Gastroesophageal sphincter (tissue), 3 donors: ENCODE measurements at regions not wholly inside any gene's neighbourhood (a gene's known extent, or its start where the extent isn't known, plus 50 kb on each side); places are given as distances from the start of the nearest gene placed in this dataset.

ENCODE experiments used
- CTCF ChIP-seq, 4 experiments: fragments of 200-600 bp in 2 of 4; fragments of 450-650 bp in 2 of 4; sonication (generic) in 1 of 4; IDR thresholded peaks; one replicate each; pipeline ENCODE4 v1.5.1; 2017 to 2019; ENCODE audit warnings: antibody characterized with exemption in 4 of 4, mild to moderate bottlenecking in 2 of 4, moderate library complexity in 2 of 4
- EP300 ChIP-seq: sonication (generic); formaldehyde crosslinking; IDR thresholded peaks from one replicate; pipeline ENCODE4 v1.6.1; 2017; ENCODE audit warnings: antibody characterized with exemption, mild to moderate bottlenecking
- POLR2A ChIP-seq, 2 donors: fragments of 450-650 bp; IDR thresholded peaks; one replicate each; pipeline ENCODE4 v1.6.1; 2017; ENCODE audit warnings: antibody characterized with exemption in 2 of 2, mild to moderate bottlenecking in 2 of 2, moderate library complexity in 1 of 2
- POLR2AphosphoS5 ChIP-seq: sonication (generic); formaldehyde crosslinking; IDR thresholded peaks from one replicate; pipeline ENCODE4 v1.6.1; 2017; ENCODE audit warnings: antibody characterized with exemption

GRCh38 chr2:195461010-195461409, 196.0 kb upstream of the SLC39A10 start:
- TF ChIP-seq POLR2AphosphoS5, result no peak
- no peak for TF ChIP-seq CTCF (IDR thresholded peaks at IDR 0.05)
- no peak for TF ChIP-seq POLR2A (IDR thresholded peaks at IDR 0.05)
- TF ChIP-seq EP300, result no peak
